HFFc6 (cell line): ENCODE measurements at regions not wholly inside any gene's neighbourhood (a gene's known extent, or its start where the extent isn't known, plus 50 kb on each side); places are given as distances from the start of the nearest gene placed in this dataset.

Source experiments
- DNase-seq: peaks from one replicate; pipeline ENCODE4 v3.0.0-alpha.2; 2018
- H3K27ac Mint-ChIP-seq: 2 replicates; pipeline ENCODE4 v1.8.0; 2020; ENCODE audit warnings: mild to moderate bottlenecking, mixed read lengths
- H3K27me3 Mint-ChIP-seq: 2 replicates; pipeline ENCODE4 v1.8.0; 2021; ENCODE audit warnings: mild to moderate bottlenecking, moderate library complexity, mixed read lengths; ENCODE audit not compliant: insufficient read depth
- H3K36me3 Mint-ChIP-seq: 2 replicates; pipeline ENCODE4 v1.8.0; 2021; ENCODE audit warnings: low read depth, mixed read lengths
- H3K4me1 Mint-ChIP-seq: 2 replicates; pipeline ENCODE4 v1.8.0; 2020; ENCODE audit warnings: low read depth, mixed read lengths
- H3K4me3 Mint-ChIP-seq: 2 replicates; pipeline ENCODE4 v1.8.0; 2020; ENCODE audit warnings: mild to moderate bottlenecking, moderate library complexity, mixed read lengths
- H3K9me3 Mint-ChIP-seq: 2 replicates; pipeline ENCODE4 v1.8.0; 2020; ENCODE audit warnings: mild to moderate bottlenecking, mixed read lengths
- CTCF ChIP-seq: fragments of 200-600 bp; sonication (generic); IDR thresholded peaks from 2 replicates; pipeline ENCODE4 v1.5.0; 2021; ENCODE audit warnings: antibody characterized with exemption, mild to moderate bottlenecking

DNA sequence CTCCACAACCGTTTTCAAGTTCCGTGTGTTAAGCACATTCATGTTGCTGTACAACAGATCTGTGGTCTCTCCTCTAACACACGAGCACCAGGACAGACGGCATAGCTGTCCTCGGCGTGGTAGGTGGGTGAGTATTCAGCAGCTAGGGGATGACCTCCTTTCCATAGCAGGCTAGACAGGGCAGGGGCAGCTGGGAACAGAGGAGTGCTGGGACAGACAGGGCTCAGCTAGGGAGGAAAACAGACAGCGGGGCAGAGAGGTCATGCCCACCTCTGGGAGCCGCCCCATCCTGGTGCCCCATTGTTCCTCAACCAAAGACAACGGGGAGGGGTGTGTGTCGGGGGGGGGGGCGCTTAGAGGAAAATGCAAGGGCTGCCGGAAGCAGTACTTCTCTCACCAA is 271.5 kb upstream of the FOXQ1 start:
- peaks cover 45% of the 10 kb centered on the region for H3K27me3 Mint-ChIP-seq
- TF ChIP-seq CTCF: no peak
- no peaks in the 10 kb centered on the region for H3K36me3 Mint-ChIP-seq
- peaks cover 4% of the 10 kb centered on the region; the same call in 1 of the 2 replicates for H3K4me1 Mint-ChIP-seq
- no peaks in the 10 kb centered on the region for H3K9me3 Mint-ChIP-seq
- no peak for DNase-seq
- H3K4me3 Mint-ChIP-seq: no peak overlapping the region
- no peak overlapping the region for H3K27ac Mint-ChIP-seq

GRCh38 chr6:1039746-1040145 is 272.2 kb upstream of the FOXQ1 start:
- Mint-ChIP-seq H3K9me3 (no peaks in the 10 kb centered on the region), H3K27ac (no peak overlapping the region), H3K4me3 (no peak overlapping the region), H3K36me3 (no peaks in the 10 kb centered on the region), H3K27me3 (peaks cover 45% of the 10 kb centered on the region), H3K4me1 (peaks cover 7% of the 10 kb centered on the region; the same call in 1 of the 2 replicates)
- DNase-seq: no peak
- no peak for TF ChIP-seq CTCF

DNA sequence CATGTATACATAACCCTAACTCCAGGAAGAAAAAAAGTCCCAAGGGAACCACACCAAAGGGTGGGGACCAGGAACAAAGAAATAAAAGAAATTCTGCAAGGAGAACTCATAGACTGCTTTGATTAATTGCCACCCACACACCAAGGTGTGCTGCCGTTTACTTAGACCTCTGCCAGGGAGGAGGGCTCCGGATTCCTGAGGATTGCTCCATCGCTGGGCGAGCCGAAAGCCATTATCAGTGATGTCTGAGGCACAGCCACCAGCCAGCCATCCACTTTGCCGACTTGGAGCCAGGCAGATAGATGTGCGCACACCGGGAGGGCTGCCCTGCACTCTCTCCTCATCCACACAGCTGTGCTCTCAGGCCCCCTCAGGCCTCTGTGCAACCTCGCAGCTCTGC is 272.7 kb upstream of the FOXQ1 start:
- no peak for DNase-seq
- H3K36me3 Mint-ChIP-seq: no peaks in the 10 kb centered on the region
- peaks cover 41% of the 10 kb centered on the region for H3K27me3 Mint-ChIP-seq
- no peak for TF ChIP-seq CTCF
- no peaks in the 10 kb centered on the region for H3K9me3 Mint-ChIP-seq
- H3K4me1 Mint-ChIP-seq: peaks cover 7% of the 10 kb centered on the region; the same call in 1 of the 2 replicates
- H3K4me3 Mint-ChIP-seq: no peak overlapping the region
- no peak overlapping the region for H3K27ac Mint-ChIP-seq

DNA sequence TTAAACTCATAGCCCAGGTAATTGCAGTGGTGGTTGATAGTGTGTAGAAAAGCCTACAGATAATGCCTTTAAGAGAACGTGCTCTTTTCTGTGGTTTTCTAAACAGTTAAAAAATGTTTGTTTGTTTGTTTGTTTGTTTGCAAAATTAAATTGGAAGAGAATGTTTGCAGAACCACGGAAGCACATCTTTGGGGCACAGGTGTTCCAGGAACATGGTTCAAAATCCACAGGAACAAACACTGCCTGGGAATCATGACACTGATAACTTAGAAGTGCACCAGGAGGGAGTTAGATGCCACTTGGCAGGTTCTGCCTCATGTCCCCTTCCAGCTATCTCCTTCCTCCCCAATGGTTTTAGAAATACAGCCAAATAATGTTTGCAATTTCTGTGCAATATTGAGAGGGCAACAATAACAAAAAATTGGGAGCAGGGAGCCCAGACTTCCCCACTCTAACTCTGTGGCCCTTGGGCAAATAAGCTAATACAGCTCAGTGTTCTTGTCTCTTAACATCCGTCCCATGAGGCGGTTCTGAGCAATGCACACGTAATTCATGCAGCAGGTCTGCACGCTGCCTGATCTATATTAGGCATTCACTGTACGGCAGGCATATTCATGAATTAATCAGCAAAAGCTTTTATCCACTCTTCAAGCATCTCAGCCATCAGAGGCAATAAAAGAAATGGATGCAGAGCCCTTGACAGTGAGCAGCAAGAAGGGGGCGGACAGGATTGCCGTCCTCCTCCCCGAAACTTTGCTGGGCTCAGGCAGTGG is 274.3 kb upstream of the FOXQ1 start:
- no peaks in the 10 kb centered on the region for H3K36me3 Mint-ChIP-seq
- no peak for DNase-seq
- H3K27me3 Mint-ChIP-seq: peaks cover 33% of the 10 kb centered on the region
- no peak for TF ChIP-seq CTCF
- H3K9me3 Mint-ChIP-seq: no peaks in the 10 kb centered on the region
- no peak overlapping the region for H3K27ac Mint-ChIP-seq
- no peak overlapping the region for H3K4me3 Mint-ChIP-seq
- H3K4me1 Mint-ChIP-seq: peaks cover 7% of the 10 kb centered on the region; the same call in 1 of the 2 replicates

DNA sequence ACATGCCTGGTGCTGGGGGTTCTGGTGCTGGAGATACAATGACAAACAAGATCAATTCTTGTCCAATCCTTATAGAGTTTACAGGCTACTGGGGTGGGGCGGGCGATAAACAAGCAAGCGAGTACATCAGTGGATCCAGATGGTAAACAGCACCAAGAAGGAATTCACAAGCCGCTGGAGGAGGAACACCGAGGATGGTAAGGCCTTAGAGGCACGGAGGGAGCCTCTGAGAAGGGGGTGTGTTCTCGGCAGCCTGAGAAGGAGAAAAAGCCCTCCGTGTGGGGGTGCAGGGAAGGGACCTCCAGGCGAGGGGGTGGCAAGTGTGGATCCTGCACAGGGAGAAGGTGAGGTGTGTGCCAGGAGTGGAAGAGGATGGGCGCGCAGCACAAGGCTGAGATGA is 276.5 kb upstream of the FOXQ1 start:
- H3K9me3 Mint-ChIP-seq: no peaks in the 10 kb centered on the region
- H3K4me1 Mint-ChIP-seq: peaks cover 7% of the 10 kb centered on the region; the same call in 1 of the 2 replicates
- H3K4me3 Mint-ChIP-seq: no peak overlapping the region
- H3K27ac Mint-ChIP-seq: no peak overlapping the region
- H3K27me3 Mint-ChIP-seq: peaks cover 27% of the 10 kb centered on the region
- no peak for DNase-seq
- no peak for TF ChIP-seq CTCF
- no peaks in the 10 kb centered on the region for H3K36me3 Mint-ChIP-seq
